ENCODE measurements at regions not wholly inside any gene's neighbourhood (a gene's known extent, or its start where the extent isn't known, plus 50 kb on each side); places are given as distances from the start of the nearest gene placed in this dataset.

GRCh38 chr14:56891226-56891625 lies 80.9 kb upstream of the OTX2 start:
- no peak overlapping the region for H3K4me3 ChIP-seq
- no peaks in the 10 kb centered on the region for H3K9me3 ChIP-seq
- H3K27me3 ChIP-seq, result no peaks in the 10 kb centered on the region
- no peak for TF ChIP-seq CTCF (IDR thresholded peaks at IDR 0.05)
- H3K27ac ChIP-seq, result no peak overlapping the region
- no peak for DNase-seq (ENCODE audit: low spot score)
- no peaks in the 10 kb centered on the region for H3K36me3 ChIP-seq
- H3K4me1 ChIP-seq, result no peaks in the 10 kb centered on the region

- Histone ChIP-seq H3K4me3 (no peak overlapping the region), H3K36me3 (no peaks in the 10 kb centered on the region), H3K27me3 (no peaks in the 10 kb centered on the region), H3K27ac (no peak overlapping the region), H3K9me3 (no peaks in the 10 kb centered on the region), H3K4me1 (no peaks in the 10 kb centered on the region)
- TF ChIP-seq CTCF (IDR thresholded peaks at IDR 0.05), result no peak
- no peak for DNase-seq (ENCODE audit: low spot score)
These were observed 79.4 kb upstream of the OTX2 start for GRCh38 chr14:56889705-56890104.

- Histone ChIP-seq H3K27me3 (no peaks in the 10 kb centered on the region), H3K27ac (no peak overlapping the region), H3K36me3 (no peaks in the 10 kb centered on the region), H3K9me3 (no peaks in the 10 kb centered on the region), H3K4me1 (no peaks in the 10 kb centered on the region), H3K4me3 (no peak overlapping the region)
- DNase-seq (ENCODE audit: low spot score), result no peak
- no peak for TF ChIP-seq CTCF (IDR thresholded peaks at IDR 0.05)
These were observed 78.0 kb upstream of the OTX2 start for GRCh38 chr14:56888274-56888673.

GRCh38 chr14:56887216-56887615 lies 76.9 kb upstream of the OTX2 start:
- H3K4me1 ChIP-seq, result no peaks in the 10 kb centered on the region
- no peak for DNase-seq (ENCODE audit: low spot score)
- no peak overlapping the region for H3K27ac ChIP-seq
- no peaks in the 10 kb centered on the region for H3K36me3 ChIP-seq
- H3K27me3 ChIP-seq, result no peaks in the 10 kb centered on the region
- TF ChIP-seq CTCF (IDR thresholded peaks at IDR 0.05), result no peak
- H3K9me3 ChIP-seq, result no peaks in the 10 kb centered on the region
- H3K4me3 ChIP-seq, result no peak overlapping the region

- no peak for TF ChIP-seq CTCF (IDR thresholded peaks at IDR 0.05)
- no peak for DNase-seq (ENCODE audit: low spot score)
These were observed 76.3 kb upstream of the OTX2 start for GRCh38 chr14:56886471-56887062.

GRCh38 chr14:56885825-56886224 lies 75.5 kb upstream of the OTX2 start:
- H3K9me3 ChIP-seq, result no peaks in the 10 kb centered on the region
- H3K36me3 ChIP-seq, result no peaks in the 10 kb centered on the region
- no peak for DNase-seq (ENCODE audit: low spot score)
- no peaks in the 10 kb centered on the region for H3K4me1 ChIP-seq
- H3K4me3 ChIP-seq, result no peak overlapping the region
- TF ChIP-seq CTCF (IDR thresholded peaks at IDR 0.05), result no peak
- H3K27me3 ChIP-seq, result no peaks in the 10 kb centered on the region
- H3K27ac ChIP-seq, result no peak overlapping the region

More at GRCh38 chr14:56886471-56887062, 76.3 kb upstream of the OTX2 start:
- Histone ChIP-seq H3K27ac (no peak overlapping the region), H3K4me1 (no peaks in the 10 kb centered on the region), H3K27me3 (no peaks in the 10 kb centered on the region), H3K36me3 (no peaks in the 10 kb centered on the region), H3K4me3 (no peak overlapping the region), H3K9me3 (no peaks in the 10 kb centered on the region)
